ENCODE measurements at regions not wholly inside any gene's neighbourhood (a gene's known extent, or its start where the extent isn't known, plus 50 kb on each side); places are given as distances from the start of the nearest gene placed in this dataset.
A peak's percentile ranks its signal among the peaks of the same experiment; 100 is the strongest.
"Not testable (repeated sequence)": the region's sequence is repeated elsewhere in the genome, so short reads cannot be mapped to it uniquely, and the experiment has no call there.

GRCh38 chr6:11427091-11427722 is 110.3 kb upstream of the TMEM170B start:
- DNase-seq (ENCODE audit: low spot score) = no peak

- DNase-seq (ENCODE audit: low spot score) = no peak
Measured at GRCh38 chr6:11426571-11426970, 111.0 kb upstream of the TMEM170B start.

DNA sequence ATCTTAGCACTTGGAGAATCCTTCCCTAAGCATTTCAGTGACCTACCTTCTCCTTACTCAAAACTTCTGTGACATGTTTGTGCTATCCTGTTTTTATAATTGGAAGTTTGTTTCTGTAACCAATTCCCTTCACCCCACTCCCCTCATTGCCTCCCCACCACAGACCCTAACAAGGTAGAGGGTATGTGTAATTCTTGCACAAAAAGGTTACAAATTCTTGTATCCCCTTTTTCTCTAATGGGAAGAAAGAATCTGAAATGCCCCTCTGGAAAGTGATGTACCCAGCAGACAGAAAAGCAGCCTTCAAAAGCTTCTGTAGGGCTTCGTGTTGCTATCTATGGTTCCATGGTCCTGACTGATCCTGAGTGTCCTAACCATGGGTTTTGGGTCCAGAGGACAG is 111.7 kb upstream of the TMEM170B start:
- DNase-seq (ENCODE audit: low spot score) = no peak

DNA sequence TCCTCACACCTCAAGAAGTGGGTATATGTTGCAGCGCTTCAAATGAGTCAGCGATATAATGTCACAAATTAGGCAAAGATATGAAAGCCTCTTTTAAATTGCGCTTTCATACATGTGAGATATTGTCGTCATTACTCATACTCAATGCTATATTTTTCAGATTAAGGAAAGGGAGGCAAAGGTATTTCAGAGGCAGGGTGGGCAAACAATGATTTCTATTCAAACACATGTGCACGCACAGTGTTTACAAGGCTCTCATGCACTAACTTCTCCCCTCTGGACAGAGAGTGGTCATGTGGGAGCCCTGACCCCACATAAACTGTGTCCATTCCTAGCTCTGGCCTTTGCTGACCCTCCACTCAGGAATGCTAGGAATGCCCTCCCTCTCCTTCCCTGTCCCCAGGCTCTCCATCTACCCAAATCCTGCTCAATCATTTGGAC is 112.1 kb upstream of the TMEM170B start:
- peak; percentile 60 for DNase-seq (ENCODE audit: low spot score)

- peak; percentile 44 for DNase-seq (ENCODE audit: low spot score)
Measured at GRCh38 chr6:11424395-11425034, 113.0 kb upstream of the TMEM170B start.

- DNase-seq (ENCODE audit: low spot score) = no peak
Measured at GRCh38 chr6:11423667-11424066, 113.9 kb upstream of the TMEM170B start.

DNA sequence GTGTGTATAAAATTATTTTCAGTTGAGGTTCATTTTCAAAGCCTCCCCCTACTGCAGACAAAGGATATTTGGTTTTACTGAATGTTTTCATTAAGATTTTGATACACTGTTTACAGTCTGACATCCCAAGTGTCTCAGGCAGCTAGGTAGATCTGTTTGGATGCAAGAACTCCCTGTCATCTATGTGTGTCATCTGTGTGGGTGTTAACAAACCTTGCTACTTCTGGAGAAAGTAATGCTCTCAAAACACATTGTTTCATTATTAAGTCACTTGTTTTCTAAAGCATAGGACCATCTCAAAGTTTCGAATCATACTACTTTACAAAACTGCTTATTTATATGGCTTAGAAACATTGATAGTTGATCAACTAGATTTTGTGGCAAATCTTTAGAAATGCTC is 114.5 kb upstream of the TMEM170B start:
- DNase-seq (ENCODE audit: low spot score) = no peak

DNA sequence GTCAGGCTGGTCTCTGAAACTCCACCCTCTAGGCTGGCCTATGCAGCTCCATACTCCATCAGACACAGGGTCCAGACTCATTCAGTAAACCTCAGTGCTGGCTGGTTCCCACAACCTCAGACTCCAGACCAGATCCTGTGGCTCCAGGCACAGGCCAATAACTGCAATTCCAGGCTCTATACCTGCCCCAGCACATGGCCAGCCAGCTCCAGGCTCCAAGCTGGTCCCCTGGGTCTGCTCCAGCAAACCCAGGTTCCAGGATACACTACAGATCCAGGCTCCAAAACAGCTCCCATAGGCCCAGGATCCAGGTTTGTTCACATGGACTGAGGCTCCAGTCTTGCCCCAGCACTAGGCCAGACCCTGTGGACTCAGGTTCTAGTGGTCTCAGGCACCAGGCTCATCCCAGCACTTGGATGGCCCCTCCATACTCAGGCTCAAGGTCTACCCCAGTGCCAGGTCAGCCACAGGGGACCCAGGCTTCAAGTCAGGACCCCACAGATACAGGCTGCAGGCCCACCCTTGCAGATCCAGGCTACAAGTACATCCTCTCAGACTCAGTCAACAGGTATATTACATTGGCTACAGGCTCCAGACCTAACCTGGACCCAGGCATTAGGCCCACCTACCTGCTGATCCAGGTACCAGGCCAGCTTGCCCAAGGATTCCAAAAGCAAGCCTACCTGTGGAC is 117.6 kb upstream of the TMEM170B start:
- no peak for DNase-seq (ENCODE audit: low spot score)

GRCh38 chr6:11418290-11418905 is 119.2 kb upstream of the TMEM170B start:
- no peak for DNase-seq (ENCODE audit: low spot score)

- no peak for DNase-seq (ENCODE audit: low spot score)
Measured at GRCh38 chr6:11416936-11417576, 120.5 kb upstream of the TMEM170B start.

DNA sequence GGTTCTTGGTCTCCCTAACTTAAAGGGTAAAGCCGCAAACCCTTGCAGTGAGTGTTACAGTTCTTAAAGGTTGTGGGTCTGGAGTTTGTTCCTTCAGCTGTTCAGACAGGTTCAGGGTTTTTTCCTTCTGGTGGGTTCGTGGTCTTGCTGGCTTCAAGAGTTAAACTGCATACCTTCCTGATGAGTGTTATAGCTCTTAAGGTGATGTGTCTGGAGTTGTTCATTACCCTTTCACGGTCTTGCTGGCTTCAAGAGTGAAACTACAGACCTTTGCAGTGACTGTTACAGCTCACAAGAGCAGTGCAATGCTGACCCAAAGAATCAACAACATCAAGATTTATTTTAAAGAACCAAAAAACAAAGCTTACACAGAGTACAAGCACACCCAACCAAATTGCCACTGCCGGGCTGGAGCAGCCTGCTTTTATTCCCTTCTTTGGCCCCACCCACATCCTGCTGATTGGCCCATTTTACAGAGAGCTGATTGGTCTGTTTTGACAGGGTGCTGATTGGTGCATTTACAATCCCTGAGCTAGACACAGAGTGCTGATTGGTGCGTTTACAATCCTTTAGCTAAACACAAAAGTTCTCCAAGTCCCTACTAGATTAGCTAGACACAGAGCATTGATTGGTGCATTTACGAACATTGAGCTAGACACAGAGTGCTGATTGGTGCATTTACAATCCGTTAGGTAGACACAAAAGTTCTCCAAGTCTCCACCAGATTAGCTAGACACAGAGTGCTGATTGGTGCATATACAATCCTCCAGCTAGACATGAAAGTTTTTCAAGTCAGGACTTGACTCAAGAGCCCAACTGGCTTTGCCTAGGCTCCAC is 121.2 kb upstream of the TMEM170B start:
- not testable (repeated sequence) for DNase-seq (ENCODE audit: low spot score)

DNA sequence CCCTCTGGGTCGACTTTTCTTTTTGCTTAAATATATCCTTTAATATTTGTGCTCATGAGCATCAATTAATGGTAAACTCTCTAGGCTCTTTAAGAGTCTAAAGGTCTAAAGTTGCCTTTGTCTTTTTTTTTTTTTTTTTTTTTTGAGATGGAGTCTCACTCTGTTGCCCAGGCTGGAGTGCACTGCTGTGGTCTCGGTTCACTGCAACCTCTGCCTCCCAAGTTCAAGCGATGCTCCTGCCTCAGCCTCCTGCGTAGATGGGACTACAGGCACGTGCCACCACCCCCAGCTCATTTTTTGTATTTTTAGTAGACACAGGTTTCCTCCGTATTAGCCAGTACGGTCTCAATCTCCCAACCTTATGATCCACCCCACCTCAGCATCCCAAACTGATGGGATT is 122.0 kb upstream of the TMEM170B start:
- DNase-seq (ENCODE audit: low spot score) = no peak

DNA sequence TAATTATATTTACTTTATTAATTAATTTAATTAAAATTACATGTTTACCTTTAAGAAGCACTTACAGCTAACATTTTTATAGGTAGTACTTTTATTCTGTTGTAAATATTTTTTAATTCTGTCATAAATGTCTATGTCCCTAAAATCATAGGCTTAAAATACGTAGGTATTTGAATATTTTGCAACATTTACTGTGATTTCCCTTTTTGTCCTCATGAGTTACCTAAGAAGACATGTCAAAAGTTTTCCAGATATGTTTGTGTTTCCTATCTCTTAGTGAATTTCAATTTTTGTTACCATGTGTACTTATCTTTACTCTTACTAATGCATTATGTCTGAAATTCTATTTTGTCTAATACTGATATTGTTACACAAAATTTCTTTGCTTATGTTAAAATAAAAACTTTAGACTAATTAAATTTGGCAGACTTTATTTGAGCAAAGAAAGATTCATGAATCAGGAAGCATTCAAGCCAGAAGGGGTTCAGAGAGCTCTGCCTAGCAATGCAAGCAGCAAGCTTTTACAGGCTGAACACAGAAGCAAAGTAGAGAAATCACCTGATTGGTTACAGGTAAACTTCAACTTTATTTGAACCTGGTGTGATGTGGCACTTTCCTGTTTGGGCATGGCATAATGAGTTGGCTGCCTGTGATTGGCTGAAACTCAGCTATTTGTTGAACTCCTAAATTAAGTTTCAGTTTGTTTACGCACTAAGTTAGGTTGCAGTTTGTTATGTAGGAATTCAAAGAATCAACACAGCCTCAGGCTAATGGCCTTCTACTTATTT is 123.2 kb upstream of the TMEM170B start:
- no peak for DNase-seq (ENCODE audit: low spot score)

- DNase-seq (ENCODE audit: low spot score) = no peak
Measured at GRCh38 chr6:11413728-11414127, 123.8 kb upstream of the TMEM170B start.

DNA sequence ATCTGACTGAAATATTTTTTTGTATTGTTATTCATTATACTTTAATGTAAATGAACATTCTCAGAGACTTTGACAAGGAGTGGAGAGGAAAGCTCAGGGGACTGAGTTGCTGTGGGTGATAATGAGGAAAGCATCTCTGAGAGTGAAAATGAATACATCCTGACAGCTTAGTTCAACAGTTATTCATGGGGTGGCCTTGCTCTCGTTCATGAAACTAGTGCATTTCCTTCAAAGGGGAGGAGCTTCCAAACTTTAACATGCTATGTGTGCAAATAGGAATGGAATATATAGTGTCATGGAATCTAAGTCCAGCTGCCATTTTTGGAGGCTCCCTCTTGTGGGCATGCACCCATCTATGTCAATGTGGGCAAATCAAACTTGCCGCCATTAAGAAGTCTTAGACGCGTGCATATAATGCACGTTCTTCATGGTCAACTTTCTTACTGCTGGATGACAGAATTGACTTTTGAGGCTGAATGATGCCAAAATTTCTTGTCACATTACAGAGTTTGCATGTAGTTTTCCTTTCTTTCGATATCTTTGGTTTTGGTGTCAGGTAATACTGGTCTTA is 124.3 kb upstream of the TMEM170B start:
- DNase-seq (ENCODE audit: low spot score) = no peak

GRCh38 chr6:11412616-11413015 is 124.9 kb upstream of the TMEM170B start:
- DNase-seq (ENCODE audit: low spot score) = no peak

DNA sequence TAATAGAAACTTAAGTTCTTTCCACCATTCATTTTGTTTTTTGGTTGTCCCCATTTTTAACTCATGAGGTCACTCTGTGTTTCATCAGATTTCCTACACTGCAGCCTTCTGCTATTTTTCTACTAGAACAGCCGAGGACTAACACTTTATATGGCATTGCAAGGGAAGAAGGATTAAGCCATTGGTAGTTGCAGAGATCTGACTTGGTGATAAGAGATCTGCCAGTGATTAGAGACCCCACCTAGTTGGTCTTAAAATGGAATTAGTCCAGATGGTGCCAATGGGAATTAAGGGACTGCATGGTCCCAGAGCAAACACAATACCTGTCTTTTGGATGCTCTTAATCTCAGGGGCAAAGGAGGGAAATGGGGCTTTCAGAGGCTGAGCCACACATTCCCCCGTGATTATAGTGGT is 125.5 kb upstream of the TMEM170B start:
- peak; percentile 46 for DNase-seq (ENCODE audit: low spot score)

DNA sequence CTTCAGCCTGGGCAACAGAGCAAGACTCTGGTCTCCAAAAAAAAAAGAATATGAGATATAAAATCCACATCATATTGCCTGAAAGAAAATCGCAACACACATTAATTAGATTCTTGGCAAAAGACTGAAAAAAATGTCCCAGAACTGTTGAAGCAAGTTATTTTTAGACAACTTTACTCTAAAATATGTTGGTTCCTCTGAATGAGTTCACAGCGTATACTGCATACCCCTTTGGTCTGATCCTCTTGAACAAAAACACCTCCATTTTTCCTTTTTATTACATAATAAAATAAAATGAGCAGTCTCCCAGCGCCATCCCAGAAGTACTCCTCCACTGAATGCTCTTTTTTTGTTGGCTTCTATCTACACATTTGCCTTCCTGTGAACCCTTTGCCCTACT is 126.0 kb upstream of the TMEM170B start:
- DNase-seq (ENCODE audit: low spot score) = no peak

- no peak for DNase-seq (ENCODE audit: low spot score)
Measured at GRCh38 chr6:11410539-11411307, 126.8 kb upstream of the TMEM170B start.

GRCh38 chr6:11409371-11409770 is 128.2 kb upstream of the TMEM170B start:
- DNase-seq (ENCODE audit: low spot score) = no peak
